Esophagus squamous epithelium (tissue), 4 donors: ENCODE measurements at regions not wholly inside any gene's neighbourhood (a gene's known extent, or its start where the extent isn't known, plus 50 kb on each side); places are given as distances from the start of the nearest gene placed in this dataset.

ENCODE experiments used
- POLR2A ChIP-seq, 4 donors: fragments of 450-650 bp; IDR thresholded peaks; one replicate each; pipeline ENCODE4 v1.6.1; 2017; ENCODE audit warnings: antibody characterized with exemption in 4 of 4, mild to moderate bottlenecking in 4 of 4, moderate library complexity in 3 of 4
- TF ChIP-seq, protein P1 (sequence below), 6 experiments: fragments of 450-650 bp in 4 of 6; fragments of 200-600 bp in 2 of 6; sonication (generic) in 2 of 6; IDR thresholded peaks; one replicate each; pipeline ENCODE4 v1.5.1; 2016 to 2019; ENCODE audit warnings: antibody characterized with exemption in 6 of 6, mild to moderate bottlenecking in 4 of 6, moderate library complexity in 4 of 6

DNA sequence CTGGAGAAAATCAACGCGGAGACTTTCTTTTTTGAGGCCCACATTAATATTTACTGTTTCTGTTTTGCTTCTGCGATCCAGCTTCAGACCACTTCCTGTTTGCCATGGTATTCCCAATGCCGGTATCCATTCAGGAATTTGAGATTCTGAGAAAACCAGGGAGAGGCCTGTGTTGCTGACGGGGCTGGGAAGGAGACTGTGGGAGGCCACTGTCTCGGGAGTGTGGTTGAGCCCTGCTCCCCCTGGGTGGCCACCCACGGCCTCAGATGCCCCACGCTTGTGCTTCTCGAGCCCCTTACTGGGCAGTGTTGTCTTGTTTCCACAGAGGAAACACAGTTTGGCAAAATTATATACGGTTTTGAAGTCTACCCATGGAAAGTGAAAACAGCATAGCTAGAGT, 403.6 kb upstream of the IRX2 start:
- no peak for TF ChIP-seq POLR2A (IDR thresholded peaks at IDR 0.05)
- TF ChIP-seq, protein P1, sequence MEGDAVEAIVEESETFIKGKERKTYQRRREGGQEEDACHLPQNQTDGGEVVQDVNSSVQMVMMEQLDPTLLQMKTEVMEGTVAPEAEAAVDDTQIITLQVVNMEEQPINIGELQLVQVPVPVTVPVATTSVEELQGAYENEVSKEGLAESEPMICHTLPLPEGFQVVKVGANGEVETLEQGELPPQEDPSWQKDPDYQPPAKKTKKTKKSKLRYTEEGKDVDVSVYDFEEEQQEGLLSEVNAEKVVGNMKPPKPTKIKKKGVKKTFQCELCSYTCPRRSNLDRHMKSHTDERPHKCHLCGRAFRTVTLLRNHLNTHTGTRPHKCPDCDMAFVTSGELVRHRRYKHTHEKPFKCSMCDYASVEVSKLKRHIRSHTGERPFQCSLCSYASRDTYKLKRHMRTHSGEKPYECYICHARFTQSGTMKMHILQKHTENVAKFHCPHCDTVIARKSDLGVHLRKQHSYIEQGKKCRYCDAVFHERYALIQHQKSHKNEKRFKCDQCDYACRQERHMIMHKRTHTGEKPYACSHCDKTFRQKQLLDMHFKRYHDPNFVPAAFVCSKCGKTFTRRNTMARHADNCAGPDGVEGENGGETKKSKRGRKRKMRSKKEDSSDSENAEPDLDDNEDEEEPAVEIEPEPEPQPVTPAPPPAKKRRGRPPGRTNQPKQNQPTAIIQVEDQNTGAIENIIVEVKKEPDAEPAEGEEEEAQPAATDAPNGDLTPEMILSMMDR (IDR thresholded peaks at IDR 0.05), result no peak
